Upper lobe of left lung (tissue), 4 donors: ENCODE measurements at regions not wholly inside any gene's neighbourhood (a gene's known extent, or its start where the extent isn't known, plus 50 kb on each side); places are given as distances from the start of the nearest gene placed in this dataset.

ENCODE experiments used
- POLR2AphosphoS5 ChIP-seq, 2 donors: sonication (generic); formaldehyde crosslinking; IDR thresholded peaks; one replicate each; pipeline ENCODE4 v1.5.1; 2017; ENCODE audit warnings: antibody characterized with exemption in 2 of 2
- TF ChIP-seq, protein P1 (sequence below), 6 experiments: fragments of 450-650 bp in 4 of 6; fragments of 200-600 bp in 2 of 6; sonication (generic) in 2 of 6; IDR thresholded peaks; one replicate each; pipeline ENCODE4 v1.5.1; 2016 to 2019; ENCODE audit warnings: antibody characterized with exemption in 6 of 6

DNA sequence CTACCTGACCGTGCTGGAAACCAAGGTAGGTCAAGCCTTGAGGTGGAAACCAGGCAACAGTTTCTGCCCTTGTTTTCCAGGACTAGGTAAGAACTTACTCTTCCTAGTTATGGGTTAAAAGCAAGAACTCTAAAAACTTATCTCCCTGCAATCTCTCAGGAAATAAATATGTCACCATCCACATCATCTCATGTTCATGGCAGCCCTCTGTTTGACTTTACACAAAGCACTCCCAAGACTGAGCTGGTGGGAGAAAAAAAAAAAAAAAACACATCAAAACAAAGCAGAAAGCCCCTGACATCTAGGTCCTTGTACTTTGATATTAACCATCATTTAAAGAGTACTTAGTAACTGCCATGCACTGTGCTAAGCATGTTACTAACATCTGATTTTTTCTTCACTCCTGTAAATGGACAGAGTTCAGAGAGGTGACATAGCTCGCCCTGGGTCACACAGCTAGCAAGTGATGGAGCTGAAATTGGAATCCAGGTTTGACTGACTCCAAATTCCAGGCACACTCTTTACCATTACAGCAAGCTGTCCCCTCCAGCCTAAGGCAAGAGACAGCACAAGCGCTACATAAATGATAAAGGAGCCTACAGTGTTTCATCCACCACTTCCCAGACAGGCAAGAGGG lies 102.8 kb upstream of the NOCT start:
- TF ChIP-seq, protein P1, sequence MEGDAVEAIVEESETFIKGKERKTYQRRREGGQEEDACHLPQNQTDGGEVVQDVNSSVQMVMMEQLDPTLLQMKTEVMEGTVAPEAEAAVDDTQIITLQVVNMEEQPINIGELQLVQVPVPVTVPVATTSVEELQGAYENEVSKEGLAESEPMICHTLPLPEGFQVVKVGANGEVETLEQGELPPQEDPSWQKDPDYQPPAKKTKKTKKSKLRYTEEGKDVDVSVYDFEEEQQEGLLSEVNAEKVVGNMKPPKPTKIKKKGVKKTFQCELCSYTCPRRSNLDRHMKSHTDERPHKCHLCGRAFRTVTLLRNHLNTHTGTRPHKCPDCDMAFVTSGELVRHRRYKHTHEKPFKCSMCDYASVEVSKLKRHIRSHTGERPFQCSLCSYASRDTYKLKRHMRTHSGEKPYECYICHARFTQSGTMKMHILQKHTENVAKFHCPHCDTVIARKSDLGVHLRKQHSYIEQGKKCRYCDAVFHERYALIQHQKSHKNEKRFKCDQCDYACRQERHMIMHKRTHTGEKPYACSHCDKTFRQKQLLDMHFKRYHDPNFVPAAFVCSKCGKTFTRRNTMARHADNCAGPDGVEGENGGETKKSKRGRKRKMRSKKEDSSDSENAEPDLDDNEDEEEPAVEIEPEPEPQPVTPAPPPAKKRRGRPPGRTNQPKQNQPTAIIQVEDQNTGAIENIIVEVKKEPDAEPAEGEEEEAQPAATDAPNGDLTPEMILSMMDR (IDR thresholded peaks at IDR 0.05) = no peak
- TF ChIP-seq POLR2AphosphoS5 (IDR thresholded peaks at IDR 0.05) = no peak
